GM20431 (cell line): ENCODE measurements at regions not wholly inside any gene's neighbourhood (a gene's known extent, or its start where the extent isn't known, plus 50 kb on each side); places are given as distances from the start of the nearest gene placed in this dataset.

ENCODE experiments used
- in situ Hi-C: fragments of 300-500 bp; cut with MseI, MboI; formaldehyde crosslinking; loops from one replicate; pipeline ENCODE4 v1.15.0; 2020; ENCODE audit warnings: low sequenced_read_pairs; ENCODE audit not compliant: unreplicated experiment

DNA sequence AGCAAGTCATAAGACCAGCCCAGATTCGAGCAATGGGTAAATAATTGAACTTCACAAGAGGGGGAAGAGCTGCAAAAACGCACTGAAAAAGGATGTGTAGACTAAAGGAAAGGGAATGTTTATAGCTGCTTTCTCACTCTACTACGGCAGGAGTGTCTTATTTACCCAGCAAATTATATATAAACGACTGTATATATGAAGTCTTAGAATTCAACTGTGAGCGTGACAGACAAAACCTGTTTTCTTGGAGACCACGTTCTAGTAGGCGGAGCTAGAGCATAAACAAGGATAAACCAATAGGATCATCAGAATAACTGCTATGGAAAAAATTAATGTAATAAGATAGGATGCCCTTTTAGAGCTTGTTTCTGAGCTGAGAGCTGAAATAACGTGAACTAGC is 394.6 kb upstream of the MON1B start:
- in situ Hi-C loops, result loop anchor here (25.0 kb wide), 1 partner anchor 91 kb away; no protein-coding TSS in a partner anchor

DNA sequence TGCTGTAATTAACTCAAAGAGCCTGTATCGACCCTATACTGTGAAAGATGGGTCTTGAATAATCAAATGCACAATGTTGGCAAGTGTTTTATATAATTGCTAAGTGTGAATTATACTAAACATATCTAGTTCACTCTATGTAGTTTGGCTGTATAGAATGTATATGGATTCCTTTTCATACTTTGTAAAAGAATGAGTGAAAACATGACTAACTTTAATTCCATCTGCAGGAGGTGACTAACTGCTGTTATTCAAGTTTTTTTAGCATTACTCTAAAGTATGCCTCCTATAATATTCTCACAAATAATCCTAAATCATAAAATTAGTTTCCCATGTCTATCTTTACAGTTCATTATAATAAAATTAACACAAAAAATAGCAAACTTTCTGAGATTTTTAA is 394.0 kb upstream of the MON1B start:
- in situ Hi-C loops, result loop anchor here (25.0 kb wide), 1 partner anchor 90 kb away; no protein-coding TSS in a partner anchor

GRCh38 chr16:76797457-76797856 is 393.5 kb upstream of the MON1B start:
- in situ Hi-C loops, result loop anchor here (25.0 kb wide), 1 partner anchor 90 kb away; no protein-coding TSS in a partner anchor

DNA sequence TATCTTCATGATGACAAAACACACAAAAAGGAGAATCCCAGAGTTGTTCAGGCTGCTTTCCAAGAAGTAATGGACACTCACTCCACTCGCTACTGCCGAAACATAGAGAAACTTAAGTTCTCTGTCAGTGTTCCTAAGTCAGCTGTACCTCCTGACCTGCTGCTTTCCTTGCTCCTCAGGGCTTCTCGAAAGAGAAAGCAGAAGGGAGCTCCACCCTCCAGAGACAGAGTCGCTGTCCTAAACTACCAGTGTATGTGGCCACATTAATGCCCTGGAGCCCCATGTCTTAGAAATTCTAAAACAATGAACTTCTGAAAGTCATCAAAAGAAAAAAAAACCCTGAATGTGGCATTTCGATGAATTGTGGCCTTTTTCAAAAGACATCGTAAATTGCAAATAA is 390.8 kb upstream of the MON1B start:
- in situ Hi-C loops, result no loop called here

DNA sequence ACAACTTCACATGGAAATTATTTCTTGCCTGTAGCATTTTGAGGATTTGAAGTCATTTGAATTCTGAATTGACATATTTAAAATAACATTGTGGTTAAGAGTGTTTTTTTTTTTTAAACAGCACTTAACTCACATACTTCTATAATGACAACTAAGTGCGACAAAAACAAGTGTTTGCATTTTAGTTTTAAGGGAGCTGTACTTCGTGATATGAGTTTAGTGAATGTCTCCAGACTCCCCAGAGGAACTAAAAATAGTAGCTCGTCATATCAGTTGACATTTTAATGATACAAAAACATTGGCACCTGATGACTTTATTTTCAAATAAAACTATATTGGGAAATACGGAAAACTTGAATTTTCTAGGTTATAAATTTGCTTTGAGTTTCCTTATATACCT is 389.6 kb upstream of the MON1B start:
- in situ Hi-C loops, result no loop called here

- in situ Hi-C loops, result no loop called here
Observed at GRCh38 chr16:76816475-76816874, 374.5 kb upstream of the MON1B start.

- in situ Hi-C loops, result no loop called here
Observed at GRCh38 chr16:76818606-76819181, 372.3 kb upstream of the MON1B start.

DNA sequence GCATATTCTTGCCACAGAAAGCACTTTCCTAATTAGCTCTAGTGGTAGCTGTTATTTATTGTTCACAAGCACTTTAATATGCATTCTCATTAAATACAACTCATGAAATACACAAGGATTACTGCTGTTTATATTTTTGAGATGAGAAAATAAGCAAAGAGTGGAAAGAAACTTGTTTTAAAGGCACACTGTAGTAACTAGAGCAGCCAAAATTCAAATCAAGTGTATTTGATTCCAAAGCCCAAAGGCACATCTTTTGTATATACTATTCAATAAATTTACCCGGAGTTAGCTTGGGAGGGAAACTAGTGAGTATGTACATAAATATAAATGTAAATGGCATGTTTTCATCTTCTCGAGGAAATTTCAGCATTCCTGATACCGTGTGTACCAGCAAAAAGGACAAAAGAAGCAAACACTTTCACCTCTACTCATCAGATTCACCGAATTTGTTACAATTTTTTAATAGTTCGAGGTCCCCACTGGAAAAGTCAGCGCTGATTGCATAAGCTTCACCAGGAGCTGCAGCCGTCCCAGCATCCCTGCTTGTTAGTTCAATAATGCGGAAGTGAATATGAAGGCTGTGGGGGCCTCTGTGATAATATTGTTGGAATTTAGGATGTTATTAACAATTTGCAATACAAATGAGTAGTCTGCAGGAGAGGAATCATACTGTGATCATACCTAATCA is 371.6 kb upstream of the MON1B start:
- in situ Hi-C loops, result no loop called here

DNA sequence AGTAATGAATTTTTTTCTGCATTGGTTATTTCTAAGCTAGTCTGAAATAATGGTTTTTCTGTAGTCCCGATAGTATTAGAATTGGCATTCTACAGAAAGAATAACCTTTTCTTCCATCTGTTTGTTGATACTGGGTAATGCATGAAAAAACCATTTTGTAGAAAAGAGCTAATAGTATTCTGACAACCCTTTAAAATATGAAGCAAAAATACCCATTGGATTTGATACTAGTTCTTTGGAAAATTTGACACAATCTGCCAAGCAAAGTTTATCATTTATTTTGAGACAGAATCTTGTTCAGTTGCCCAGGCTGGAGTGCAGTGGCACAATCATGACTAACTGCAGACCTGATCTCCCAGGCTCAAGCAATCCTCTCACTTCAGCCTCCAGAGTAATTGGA is 366.8 kb upstream of the MON1B start:
- in situ Hi-C loops, result no loop called here

GRCh38 chr16:76824791-76825190 is 366.2 kb upstream of the MON1B start:
- in situ Hi-C loops, result no loop called here

DNA sequence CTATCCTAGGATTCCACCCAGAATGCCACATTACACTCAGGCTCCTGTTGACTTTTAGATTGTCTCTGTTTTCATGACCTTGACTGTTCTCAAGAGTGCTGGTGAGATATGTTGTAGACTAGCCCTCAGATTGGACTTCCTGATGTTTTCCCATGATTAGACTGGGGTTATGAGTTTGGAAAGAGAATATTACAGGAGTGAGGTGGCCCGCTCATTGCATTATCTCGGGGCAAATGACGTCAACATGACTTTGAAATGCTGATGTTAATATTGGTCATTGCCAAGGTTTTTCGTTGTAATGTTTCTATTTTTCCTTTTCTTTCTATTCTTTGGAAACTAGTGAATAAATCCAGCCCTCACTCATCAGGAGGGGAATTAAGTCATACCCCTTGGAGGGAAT is 355.7 kb upstream of the MON1B start:
- in situ Hi-C loops, result no loop called here

DNA sequence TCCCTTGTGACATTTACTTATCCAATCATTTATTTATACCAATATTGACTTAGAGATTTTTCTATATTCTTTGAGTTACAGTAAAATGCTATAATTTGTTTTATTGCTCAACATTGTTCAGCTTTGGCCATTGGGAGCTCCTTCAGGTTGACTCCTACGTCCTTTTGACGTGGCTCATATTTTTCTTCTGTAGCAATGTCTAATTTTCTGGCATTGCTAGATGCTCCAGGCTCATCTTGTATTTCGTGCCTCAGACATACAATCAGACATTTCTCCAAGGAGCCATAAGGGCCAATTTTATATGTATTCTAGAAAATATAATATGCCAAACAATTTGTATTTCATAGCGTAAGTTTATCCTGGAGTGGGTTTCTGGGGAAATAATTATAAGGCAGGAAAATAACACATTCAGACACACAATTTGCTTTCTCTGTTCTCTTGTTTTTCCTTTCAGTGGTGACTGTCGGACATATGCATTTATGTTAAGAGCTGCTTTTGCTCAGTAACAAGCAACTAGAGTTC is 355.1 kb upstream of the MON1B start:
- in situ Hi-C loops, result no loop called here

DNA sequence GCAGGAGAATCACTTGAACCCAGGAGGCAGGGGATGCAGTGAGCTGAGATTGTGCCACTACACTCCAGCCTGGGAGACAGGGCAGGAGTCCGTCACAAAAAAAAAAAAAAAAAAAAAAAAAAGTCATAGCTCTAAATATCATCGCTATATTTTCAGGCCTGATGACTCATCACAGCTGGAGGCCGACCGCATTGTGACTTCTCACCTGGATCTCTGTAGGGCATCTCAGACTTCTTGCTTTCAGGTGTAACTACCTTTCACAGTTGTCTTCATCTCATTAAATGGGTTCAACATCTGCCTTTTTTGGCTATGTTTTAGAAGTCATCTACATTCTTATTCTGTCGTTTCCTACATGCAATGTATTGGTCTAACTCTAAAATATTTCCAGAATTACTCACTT is 353.1 kb upstream of the MON1B start:
- in situ Hi-C loops, result no loop called here

- in situ Hi-C loops, result no loop called here
Observed at GRCh38 chr16:76854234-76854633, 336.8 kb upstream of the MON1B start.

DNA sequence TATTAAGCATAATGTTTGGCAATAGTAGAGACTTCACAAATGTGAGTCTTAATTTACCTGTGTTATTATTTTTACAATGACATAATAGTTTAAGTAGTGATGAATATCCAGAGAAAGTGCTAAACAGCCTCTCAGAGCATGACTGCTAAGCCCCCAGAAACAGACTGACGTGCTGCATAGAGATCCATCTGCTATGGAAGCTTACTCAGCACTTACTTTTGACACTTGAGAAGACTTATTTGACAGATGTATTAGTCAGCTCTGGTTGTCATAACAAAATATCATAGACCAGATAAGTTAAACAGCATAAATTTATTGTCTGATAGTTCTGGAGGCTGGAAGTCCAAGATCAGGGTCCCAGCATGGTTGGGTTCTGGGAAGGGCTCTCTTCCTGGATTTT is 334.9 kb upstream of the MON1B start:
- in situ Hi-C loops, result no loop called here

DNA sequence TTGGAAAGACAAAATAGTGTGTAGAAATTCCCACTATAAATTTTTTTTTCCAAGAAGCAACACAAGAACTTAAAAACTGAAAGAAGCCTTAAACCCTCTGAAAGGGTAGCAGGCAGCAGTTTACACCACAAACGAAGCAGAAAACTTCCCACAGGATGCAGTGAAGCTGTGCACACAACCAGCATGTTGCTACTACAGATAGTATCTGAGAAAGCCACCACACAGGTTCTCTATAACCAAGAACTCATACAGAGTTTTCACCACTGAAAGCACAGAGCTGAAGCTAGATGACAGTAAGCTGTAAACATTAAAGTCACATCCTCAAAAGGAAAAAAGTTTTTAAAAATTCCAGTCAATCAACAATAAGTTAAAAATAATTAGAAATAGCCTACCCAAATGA is 333.6 kb upstream of the MON1B start:
- in situ Hi-C loops, result no loop called here

- in situ Hi-C loops, result no loop called here
Observed at GRCh38 chr16:76862901-76863300, 328.1 kb upstream of the MON1B start.

DNA sequence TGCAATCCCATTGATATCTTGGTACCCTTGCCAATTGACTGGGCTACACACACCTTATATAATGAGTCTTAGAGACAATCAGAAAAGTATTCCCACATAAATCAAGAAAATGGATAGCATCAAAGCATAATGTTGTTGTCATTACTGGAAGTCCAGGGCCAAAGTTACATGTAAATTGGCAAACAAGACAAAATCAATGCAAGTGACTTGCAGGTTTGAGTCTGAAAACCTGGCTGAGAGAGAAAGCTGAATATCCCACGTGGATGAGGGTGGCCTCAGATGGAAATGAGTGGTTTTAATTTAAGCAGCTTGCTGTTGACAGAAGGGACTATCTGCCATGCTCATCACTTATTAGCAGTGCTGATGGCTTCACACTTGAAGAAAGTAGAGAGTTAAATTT is 324.0 kb upstream of the MON1B start:
- in situ Hi-C loops, result no loop called here

- in situ Hi-C loops, result loop anchor here (25.0 kb wide), 1 partner anchor 89 kb away; no protein-coding TSS in a partner anchor
Observed at GRCh38 chr16:76875898-76876297, 315.1 kb upstream of the MON1B start.

DNA sequence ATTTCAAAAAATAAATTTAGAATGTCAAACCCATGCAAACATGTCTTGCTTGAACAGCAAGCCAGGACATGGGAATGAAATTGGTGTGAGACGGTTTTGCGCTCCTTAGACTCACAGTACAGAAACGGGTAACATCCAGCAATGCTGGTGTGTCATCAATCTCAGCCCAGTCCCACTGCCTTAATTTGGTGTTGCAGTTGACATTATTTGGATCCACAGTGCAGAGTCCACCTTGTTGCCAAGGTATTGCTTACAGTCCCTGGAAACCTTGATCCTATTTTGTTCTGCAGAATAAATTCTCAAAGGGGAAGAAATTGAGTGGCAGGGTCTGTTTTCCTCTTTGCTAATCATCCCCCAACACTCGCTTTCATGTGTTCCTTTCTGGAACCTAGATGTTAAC is 311.6 kb upstream of the MON1B start:
- in situ Hi-C loops, result loop anchor here (25.0 kb wide), 1 partner anchor 92 kb away; no protein-coding TSS in a partner anchor

GRCh38 chr16:76880523-76880922 is 310.5 kb upstream of the MON1B start:
- in situ Hi-C loops, result loop anchor here (25.0 kb wide), 1 partner anchor 93 kb away; no protein-coding TSS in a partner anchor
